DND-41 (cell line): ENCODE measurements at regions not wholly inside any gene's neighbourhood (a gene's known extent, or its start where the extent isn't known, plus 50 kb on each side); places are given as distances from the start of the nearest gene placed in this dataset.

Source experiments
- ATAC-seq: fragments of 200-7000 bp; cut with Tn5 transposase; 3 replicates; pipeline ENCODE4 v1.9.1; 2021; ENCODE audit warnings: low read depth; ENCODE audit not compliant: insufficient read depth
- DNase-seq: peaks from one replicate; pipeline ENCODE4 v3.0.0-alpha.2; 2020
- H2AFZ ChIP-seq: 2 replicates; pipeline ENCODE4 v1.6.0; 2012; ENCODE audit warnings: low read depth, low read length
- H3K27ac ChIP-seq: 2 replicates; pipeline ENCODE4 v1.5.1; 2012; ENCODE audit warnings: low read length, inconsistent platforms
- H3K27me3 ChIP-seq: fragments of 200-600 bp; sonication (generic); 2 replicates; pipeline ENCODE4 v1.6.0; 2012; ENCODE audit warnings: low read length, mild to moderate bottlenecking, inconsistent platforms; ENCODE audit not compliant: insufficient read depth, poor library complexity
- H3K36me3 ChIP-seq: 2 replicates; pipeline ENCODE4 v1.5.1; 2012; ENCODE audit warnings: low read length, inconsistent platforms; ENCODE audit not compliant: insufficient read depth
- H3K4me1 ChIP-seq: 2 replicates; pipeline ENCODE4 v1.5.1; 2012; ENCODE audit warnings: mild to moderate bottlenecking, low read length; ENCODE audit not compliant: insufficient read depth
- H3K4me2 ChIP-seq: 2 replicates; pipeline ENCODE4 v1.6.0; 2012; ENCODE audit warnings: mild to moderate bottlenecking, moderate library complexity, low read length, inconsistent platforms; ENCODE audit not compliant: insufficient read depth
- H3K4me3 ChIP-seq, 2 experiments: fragments of 200-600 bp in 1 of 2; shearing (Covaris generic) in 1 of 2; 2 replicates each; pipeline ENCODE4 v1.5.1; 2012 to 2016; ENCODE audit warnings: inconsistent platforms in 2 of 2, low read length in 2 of 2, mild to moderate bottlenecking in 2 of 2, low read depth in 1 of 2, moderate library complexity in 1 of 2
- H3K79me2 ChIP-seq: 2 replicates; pipeline ENCODE4 v1.6.0; 2012; ENCODE audit warnings: low read length, inconsistent platforms; ENCODE audit not compliant: insufficient read depth
- H3K9ac ChIP-seq: 2 replicates; pipeline ENCODE4 v1.6.0; 2012; ENCODE audit warnings: low read depth, mild to moderate bottlenecking, inconsistent platforms, low read length, moderate library complexity
- H3K9me3 ChIP-seq: 2 replicates; pipeline ENCODE4 v1.5.1; 2012; ENCODE audit warnings: low read length, moderate library complexity, mild to moderate bottlenecking, inconsistent platforms; ENCODE audit not compliant: insufficient read depth, severe bottlenecking
- H4K20me1 ChIP-seq: 2 replicates; pipeline ENCODE4 v1.6.0; 2012; ENCODE audit warnings: low read length; ENCODE audit not compliant: insufficient read depth
- EZH2 ChIP-seq: IDR thresholded peaks from 3 replicates; pipeline ENCODE4 v1.6.1; 2012; ENCODE audit warnings: borderline replicate concordance, low read depth, mild to moderate bottlenecking, moderate library complexity, low read length, inconsistent platforms; ENCODE audit not compliant: severe bottlenecking
- TF ChIP-seq, protein P1 (sequence below): IDR thresholded peaks from 2 replicates; pipeline ENCODE4 v1.5.1; 2012; ENCODE audit warnings: borderline replicate concordance, low read length, moderate library complexity, mild to moderate bottlenecking; ENCODE audit not compliant: poor library complexity, severe bottlenecking; ENCODE audit errors: extremely low read depth

- Histone ChIP-seq H3K27ac (no peak overlapping the region), H3K36me3 (no peaks in the 10 kb centered on the region)
Observed at GRCh38 chr19:28159065-28159464, 1053.9 kb downstream of the UQCRFS1 start.

GRCh38 chr19:28155265-28155664 is 1057.7 kb downstream of the UQCRFS1 start:
- H3K4me3 ChIP-seq: no peak overlapping the region
- no peak overlapping the region for H3K27ac ChIP-seq
- no peak for TF ChIP-seq EZH2
- TF ChIP-seq, protein P1, sequence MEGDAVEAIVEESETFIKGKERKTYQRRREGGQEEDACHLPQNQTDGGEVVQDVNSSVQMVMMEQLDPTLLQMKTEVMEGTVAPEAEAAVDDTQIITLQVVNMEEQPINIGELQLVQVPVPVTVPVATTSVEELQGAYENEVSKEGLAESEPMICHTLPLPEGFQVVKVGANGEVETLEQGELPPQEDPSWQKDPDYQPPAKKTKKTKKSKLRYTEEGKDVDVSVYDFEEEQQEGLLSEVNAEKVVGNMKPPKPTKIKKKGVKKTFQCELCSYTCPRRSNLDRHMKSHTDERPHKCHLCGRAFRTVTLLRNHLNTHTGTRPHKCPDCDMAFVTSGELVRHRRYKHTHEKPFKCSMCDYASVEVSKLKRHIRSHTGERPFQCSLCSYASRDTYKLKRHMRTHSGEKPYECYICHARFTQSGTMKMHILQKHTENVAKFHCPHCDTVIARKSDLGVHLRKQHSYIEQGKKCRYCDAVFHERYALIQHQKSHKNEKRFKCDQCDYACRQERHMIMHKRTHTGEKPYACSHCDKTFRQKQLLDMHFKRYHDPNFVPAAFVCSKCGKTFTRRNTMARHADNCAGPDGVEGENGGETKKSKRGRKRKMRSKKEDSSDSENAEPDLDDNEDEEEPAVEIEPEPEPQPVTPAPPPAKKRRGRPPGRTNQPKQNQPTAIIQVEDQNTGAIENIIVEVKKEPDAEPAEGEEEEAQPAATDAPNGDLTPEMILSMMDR: no peak
- no peaks in the 10 kb centered on the region for H4K20me1 ChIP-seq
- no peak overlapping the region for H3K9ac ChIP-seq
- no peaks in the 10 kb centered on the region for H3K36me3 ChIP-seq
- peaks cover 2% of the 10 kb centered on the region for H3K27me3 ChIP-seq
- H3K4me2 ChIP-seq: no peak overlapping the region
- H3K4me1 ChIP-seq: no peaks in the 10 kb centered on the region
- H3K79me2 ChIP-seq: no peaks in the 10 kb centered on the region
- no peak for DNase-seq
- peaks cover 2% of the 10 kb centered on the region for H3K9me3 ChIP-seq
- ATAC-seq: no peak
- no peak overlapping the region for H2AFZ ChIP-seq

More at GRCh38 chr19:28159065-28159464, 1053.9 kb downstream of the UQCRFS1 start:
- ATAC-seq (no peak), DNase-seq (no peak)
- H3K4me2 ChIP-seq: no peak overlapping the region
- no peak overlapping the region for H3K4me3 ChIP-seq
- TF ChIP-seq, protein P1: no peak
- TF ChIP-seq EZH2: no peak
- no peaks in the 10 kb centered on the region for H3K4me1 ChIP-seq
- H4K20me1 ChIP-seq: no peaks in the 10 kb centered on the region
- H3K9me3 ChIP-seq: peaks cover 2% of the 10 kb centered on the region
- H3K27me3 ChIP-seq: no peaks in the 10 kb centered on the region
- no peaks in the 10 kb centered on the region for H3K79me2 ChIP-seq
- H3K9ac ChIP-seq: no peak overlapping the region
- H2AFZ ChIP-seq: no peak overlapping the region

- H3K27ac ChIP-seq: no peak overlapping the region
- no peak for ATAC-seq
- H3K36me3 ChIP-seq: no peaks in the 10 kb centered on the region
- TF ChIP-seq, protein P1: no peak
- H3K9ac ChIP-seq: no peak overlapping the region
- H3K4me1 ChIP-seq: no peaks in the 10 kb centered on the region
- no peak overlapping the region for H3K4me2 ChIP-seq
- H4K20me1 ChIP-seq: no peaks in the 10 kb centered on the region
- H3K4me3 ChIP-seq: no peak overlapping the region
- H3K9me3 ChIP-seq: peaks cover 2% of the 10 kb centered on the region
- peaks cover 2% of the 10 kb centered on the region for H3K27me3 ChIP-seq
- no peak overlapping the region for H2AFZ ChIP-seq
- no peaks in the 10 kb centered on the region for H3K79me2 ChIP-seq
- DNase-seq: no peak
Observed at GRCh38 chr19:28154077-28154476, 1058.9 kb downstream of the UQCRFS1 start.

DNA sequence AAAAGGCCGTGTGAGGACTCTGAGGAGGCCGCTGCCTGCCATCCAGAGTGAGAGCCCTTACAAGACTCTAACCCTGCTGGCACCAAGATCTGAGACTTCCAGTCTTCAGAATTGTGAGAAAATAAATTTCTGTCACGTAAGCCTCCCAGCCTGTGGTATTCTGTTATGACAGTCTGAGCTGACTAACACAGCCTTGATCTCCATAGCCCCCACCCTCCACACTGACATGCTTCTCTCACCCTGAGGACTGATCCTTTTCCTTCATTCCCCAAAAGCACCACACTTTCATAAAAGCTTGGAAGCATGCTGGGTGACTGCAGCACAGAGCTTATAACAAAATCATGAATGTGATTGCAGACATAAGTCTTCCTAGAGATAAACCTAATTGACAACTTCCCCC is 1059.8 kb downstream of the UQCRFS1 start:
- Histone ChIP-seq H3K4me1 (no peaks in the 10 kb centered on the region), H3K27ac (no peak overlapping the region), H3K79me2 (no peaks in the 10 kb centered on the region), H3K4me2 (no peak overlapping the region), H2AFZ (no peak overlapping the region), H4K20me1 (no peaks in the 10 kb centered on the region), H3K9ac (no peak overlapping the region), H3K9me3 (no peaks in the 10 kb centered on the region), H3K4me3 (no peak overlapping the region), H3K36me3 (no peaks in the 10 kb centered on the region), H3K27me3 (peaks cover 2% of the 10 kb centered on the region)
- ATAC-seq: no peak
- DNase-seq: no peak
- TF ChIP-seq, protein P1: no peak
- TF ChIP-seq EZH2: no peak
